Hepatocyte (in vitro differentiated cells): ENCODE measurements at regions not wholly inside any gene's neighbourhood (a gene's known extent, or its start where the extent isn't known, plus 50 kb on each side); places are given as distances from the start of the nearest gene placed in this dataset.

Experiments used
- DNase-seq: peaks from one replicate; pipeline ENCODE4 v3.0.0-alpha.2; 2016; ENCODE audit warnings: low spot score
- H2AFZ ChIP-seq: fragments of 200-600 bp; sonication (generic); 2 replicates; pipeline ENCODE4 v1.6.0; 2016; ENCODE audit warnings: antibody characterized with exemption, mild to moderate bottlenecking
- H3K27ac ChIP-seq: fragments of 200-600 bp; sonication (generic); 2 replicates; pipeline ENCODE4 v1.5.1; 2016; ENCODE audit warnings: mild to moderate bottlenecking
- H3K27me3 ChIP-seq: fragments of 200-600 bp; sonication (generic); 2 replicates; pipeline ENCODE4 v1.6.1; 2016
- H3K36me3 ChIP-seq: fragments of 200-600 bp; sonication (generic); replicated peaks from 2 replicates; pipeline ENCODE4 v1.5.1; 2016; ENCODE audit warnings: low read depth; ENCODE audit not compliant: insufficient read depth
- H3K4me1 ChIP-seq: fragments of 200-600 bp; sonication (generic); 2 replicates; pipeline ENCODE4 v1.5.1; 2016; ENCODE audit warnings: mild to moderate bottlenecking, moderate library complexity; ENCODE audit not compliant: insufficient read depth
- H3K4me2 ChIP-seq: fragments of 200-600 bp; sonication (generic); 2 replicates; pipeline ENCODE4 v1.6.0; 2016
- H3K4me3 ChIP-seq: fragments of 200-600 bp; sonication (generic); 2 replicates; pipeline ENCODE4 v1.5.1; 2016; ENCODE audit warnings: mild to moderate bottlenecking
- H3K79me2 ChIP-seq: fragments of 200-600 bp; sonication (generic); 2 replicates; pipeline ENCODE4 v1.6.0; 2017; ENCODE audit warnings: mild to moderate bottlenecking
- H3K9me2 ChIP-seq: fragments of 200-600 bp; sonication (generic); replicated peaks from 2 replicates; pipeline ENCODE4 v1.6.0; 2017; ENCODE audit warnings: mild to moderate bottlenecking; ENCODE audit not compliant: insufficient read depth
- H3K9me3 ChIP-seq: fragments of 200-600 bp; sonication (generic); 2 replicates; pipeline ENCODE4 v1.5.1; 2016; ENCODE audit warnings: low read depth, mild to moderate bottlenecking
- H4K20me1 ChIP-seq: fragments of 200-600 bp; sonication (generic); 2 replicates; pipeline ENCODE4 v1.6.0; 2016; ENCODE audit warnings: mild to moderate bottlenecking; ENCODE audit not compliant: insufficient read depth, poor library complexity, severe bottlenecking
- CTCF ChIP-seq: fragments of 200-600 bp; sonication (generic); IDR thresholded peaks from 2 replicates; pipeline ENCODE4 v1.5.1; 2016; ENCODE audit warnings: antibody characterized with exemption, mild to moderate bottlenecking; ENCODE audit not compliant: poor library complexity
- EZH2 ChIP-seq: fragments of 200-600 bp; sonication (generic); IDR thresholded peaks from 2 replicates; pipeline ENCODE4 v1.6.1; 2016; ENCODE audit warnings: antibody characterized with exemption, mild to moderate bottlenecking, borderline replicate concordance
- EZH2phosphoT487 ChIP-seq: fragments of 200-600 bp; sonication (generic); IDR thresholded peaks from one replicate; pipeline ENCODE4 v1.6.1; 2018; ENCODE audit warnings: antibody characterized with exemption, mild to moderate bottlenecking, low read depth, moderate library complexity; ENCODE audit not compliant: unreplicated experiment, severe bottlenecking
- WGBS: methylation state at CpG from one replicate; pipeline ENCODE4 v1.1.6; 2016; ENCODE audit warnings: low lambda C conversion rate; ENCODE audit errors: missing lambda C conversion rate; 5-methylcytosine and 5-hydroxymethylcytosine counted together

GRCh38 chr6:142500250-142500786, 198.5 kb downstream of the ADGRG6 start:
- DNase-seq = no peak
- Histone ChIP-seq H3K27me3 (peaks cover 4% of the 10 kb centered on the region), H3K4me2 (no peak overlapping the region), H3K4me3 (no peak overlapping the region), H3K27ac (no peak overlapping the region), H3K4me1 (no peaks in the 10 kb centered on the region), H4K20me1 (no peaks in the 10 kb centered on the region), H3K9me3 (no peaks in the 10 kb centered on the region), H2AFZ (no peak overlapping the region), H3K79me2 (no peaks in the 10 kb centered on the region), H3K9me2 (no peaks in the 10 kb centered on the region), H3K36me3 (no peaks in the 10 kb centered on the region)
- TF ChIP-seq EZH2phosphoT487 (no peak), EZH2 (no peak), CTCF (no peak)
- WGBS = 81% methylated on average over 4 of the region's 4 CpGs

GRCh38 chr6:142501795-142502194, 200.0 kb downstream of the ADGRG6 start:
- no peak overlapping the region for H3K4me2 ChIP-seq
- no peaks in the 10 kb centered on the region for H3K79me2 ChIP-seq
- no peak overlapping the region for H3K27ac ChIP-seq
- no peaks in the 10 kb centered on the region for H3K27me3 ChIP-seq
- no peaks in the 10 kb centered on the region for H4K20me1 ChIP-seq
- WGBS = 76% methylated on average over 3 of the region's 3 CpGs
- no peak overlapping the region for H3K4me3 ChIP-seq
- TF ChIP-seq CTCF = no peak
- TF ChIP-seq EZH2phosphoT487 = no peak
- TF ChIP-seq EZH2 = no peak
- H3K9me3 ChIP-seq = no peaks in the 10 kb centered on the region
- DNase-seq = no peak
- no peaks in the 10 kb centered on the region for H3K9me2 ChIP-seq
- no peaks in the 10 kb centered on the region for H3K4me1 ChIP-seq
- H2AFZ ChIP-seq = no peak overlapping the region
- H3K36me3 ChIP-seq = no peaks in the 10 kb centered on the region

- Histone ChIP-seq H3K4me3 (no peak overlapping the region), H3K4me1 (no peaks in the 10 kb centered on the region), H2AFZ (no peak overlapping the region), H3K27me3 (no peaks in the 10 kb centered on the region), H3K9me3 (no peaks in the 10 kb centered on the region), H3K27ac (no peak overlapping the region), H3K36me3 (no peaks in the 10 kb centered on the region), H3K9me2 (no peaks in the 10 kb centered on the region), H4K20me1 (no peaks in the 10 kb centered on the region), H3K79me2 (no peaks in the 10 kb centered on the region), H3K4me2 (no peak overlapping the region)
- no peak for DNase-seq
- TF ChIP-seq CTCF (no peak), EZH2phosphoT487 (no peak), EZH2 (no peak)
- WGBS = 75% methylated on average over 4 of the region's 4 CpGs
Observed at GRCh38 chr6:142507065-142507464, 205.3 kb downstream of the ADGRG6 start.

- H3K9me2 ChIP-seq = no peaks in the 10 kb centered on the region
- H3K27me3 ChIP-seq = no peaks in the 10 kb centered on the region
- DNase-seq = no peak
- no peaks in the 10 kb centered on the region for H3K36me3 ChIP-seq
- no peak overlapping the region for H2AFZ ChIP-seq
- TF ChIP-seq EZH2 (no peak), EZH2phosphoT487 (no peak)
- no peak overlapping the region for H3K27ac ChIP-seq
- no peaks in the 10 kb centered on the region for H3K4me1 ChIP-seq
- WGBS = 76% methylated on average over 3 of the region's 3 CpGs
- H3K4me2 ChIP-seq = no peak overlapping the region
- no peaks in the 10 kb centered on the region for H3K79me2 ChIP-seq
- H3K4me3 ChIP-seq = no peak overlapping the region
- H4K20me1 ChIP-seq = no peaks in the 10 kb centered on the region
- H3K9me3 ChIP-seq = no peaks in the 10 kb centered on the region
Observed at GRCh38 chr6:142510211-142510610, 208.4 kb downstream of the ADGRG6 start.
